Breast epithelium (tissue), 3 donors: ENCODE measurements at regions not wholly inside any gene's neighbourhood (a gene's known extent, or its start where the extent isn't known, plus 50 kb on each side); places are given as distances from the start of the nearest gene placed in this dataset.

Source experiments
- CTCF ChIP-seq, 3 donors: fragments of 450-650 bp; IDR thresholded peaks; one replicate each; pipeline ENCODE4 v1.5.1; 2016 to 2017; ENCODE audit warnings: antibody characterized with exemption in 3 of 3, mild to moderate bottlenecking in 3 of 3, moderate library complexity in 3 of 3
- POLR2AphosphoS5 ChIP-seq, 3 donors: sonication (generic); formaldehyde crosslinking; IDR thresholded peaks; one replicate each; pipeline ENCODE4 v1.6.1; 2017; ENCODE audit warnings: antibody characterized with exemption in 3 of 3

DNA sequence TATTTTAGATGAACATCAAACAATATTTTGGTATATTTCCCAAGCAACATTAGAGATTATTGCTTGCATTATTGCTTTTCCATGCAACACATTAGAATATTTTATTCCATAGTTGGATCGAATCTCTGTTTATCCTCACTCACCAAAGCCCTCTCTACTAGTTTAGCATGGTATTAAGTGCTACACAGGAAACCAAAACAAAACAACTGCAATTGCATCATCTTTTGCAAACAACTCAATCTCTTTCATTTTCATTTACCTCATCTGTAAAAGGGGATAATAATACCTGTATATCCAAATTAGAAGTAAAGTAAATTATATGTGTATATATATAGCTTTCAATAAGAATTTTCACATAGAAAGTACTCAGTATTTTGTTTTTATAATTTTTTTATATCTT lies 147.8 kb upstream of the PCDH9 start:
- TF ChIP-seq CTCF (IDR thresholded peaks at IDR 0.05), result no peak
- no peak for TF ChIP-seq POLR2AphosphoS5 (IDR thresholded peaks at IDR 0.05)
